Karpas-422 (cell line): ENCODE measurements at regions not wholly inside any gene's neighbourhood (a gene's known extent, or its start where the extent isn't known, plus 50 kb on each side); places are given as distances from the start of the nearest gene placed in this dataset.

Experiments
- DNase-seq: peaks from one replicate; pipeline ENCODE4 v3.0.0-alpha.2; 2015
- H2AFZ ChIP-seq: fragments of 200-600 bp; sonication (generic); 2 replicates; pipeline ENCODE4 v1.6.1; 2014; ENCODE audit warnings: antibody characterized with exemption, low read length, mixed read lengths
- H3K27ac ChIP-seq: fragments of 200-600 bp; sonication (generic); 2 replicates; pipeline ENCODE4 v1.5.1; 2014; ENCODE audit warnings: mild to moderate bottlenecking, low read length, moderate library complexity
- H3K27me3 ChIP-seq: fragments of 200-600 bp; sonication (generic); 2 replicates; pipeline ENCODE4 v1.6.1; 2014; ENCODE audit warnings: low read length, mixed read lengths
- H3K36me3 ChIP-seq: fragments of 200-600 bp; sonication (generic); 2 replicates; pipeline ENCODE4 v1.6.1; 2014; ENCODE audit warnings: low read length, mixed read lengths; ENCODE audit not compliant: insufficient read depth
- H3K4me1 ChIP-seq: fragments of 200-600 bp; sonication (generic); 2 replicates; pipeline ENCODE4 v1.6.1; 2014; ENCODE audit warnings: mild to moderate bottlenecking, low read length, mixed read lengths
- H3K4me2 ChIP-seq: fragments of 200-600 bp; sonication (generic); 2 replicates; pipeline ENCODE4 v1.6.1; 2014; ENCODE audit warnings: low read length, low read depth, mild to moderate bottlenecking; ENCODE audit not compliant: poor library complexity, severe bottlenecking
- H3K4me3 ChIP-seq: fragments of 200-600 bp; sonication (generic); 2 replicates; pipeline ENCODE4 v1.5.1; 2014; ENCODE audit warnings: mild to moderate bottlenecking, antibody characterized with exemption, low read length, mixed read lengths
- H3K79me2 ChIP-seq: fragments of 200-600 bp; sonication (generic); 2 replicates; pipeline ENCODE4 v1.6.1; 2014; ENCODE audit warnings: mild to moderate bottlenecking, low read length, mixed read lengths
- H3K9ac ChIP-seq: fragments of 200-600 bp; sonication (generic); 2 replicates; pipeline ENCODE4 v1.6.0; 2014; ENCODE audit warnings: low read length
- H3K9me2 ChIP-seq: fragments of 200-600 bp; sonication (generic), shearing (Covaris generic); replicated peaks from 2 replicates; pipeline ENCODE4 v1.6.0; 2014; ENCODE audit warnings: mild to moderate bottlenecking, low read length, moderate library complexity; ENCODE audit not compliant: insufficient read depth
- H3K9me3 ChIP-seq: fragments of 300-700, 200-600 bp; sonication (generic); 2 replicates; pipeline ENCODE4 v1.6.1; 2014; ENCODE audit warnings: low read length, mixed read lengths
- H4K20me1 ChIP-seq: fragments of 200-600 bp; sonication (generic); 2 replicates; pipeline ENCODE4 v1.6.1; 2014; ENCODE audit warnings: mild to moderate bottlenecking, antibody characterized with exemption, low read length, low read depth; ENCODE audit not compliant: insufficient read depth

DNA sequence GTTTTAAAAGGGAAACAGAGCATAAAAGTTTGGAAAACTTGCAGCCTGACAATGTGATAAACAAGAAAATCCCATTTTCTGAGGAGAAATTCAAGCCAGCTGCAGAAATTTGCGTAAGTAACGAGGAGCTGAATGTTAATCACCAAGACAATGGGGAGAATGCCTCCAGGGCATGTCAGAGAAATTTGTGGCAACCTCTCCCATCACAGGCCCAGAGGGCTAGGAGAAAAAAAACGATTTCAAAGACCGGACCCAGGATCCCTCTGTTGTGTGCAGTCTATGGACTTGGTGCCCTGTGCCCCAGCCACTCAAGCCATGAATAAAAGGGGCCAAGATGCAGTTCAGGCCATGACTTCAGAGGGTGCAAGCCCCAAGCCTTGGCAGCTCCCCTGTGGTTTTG lies 355.4 kb upstream of the NDST3 start:
- no peak for DNase-seq
- peaks cover 3% of the 10 kb centered on the region; the same call in 1 of the 2 replicates for H3K9me3 ChIP-seq
- no peaks in the 10 kb centered on the region for H3K79me2 ChIP-seq
- no peaks in the 10 kb centered on the region for H3K27me3 ChIP-seq
- H3K27ac ChIP-seq = no peak overlapping the region
- no peaks in the 10 kb centered on the region for H3K9me2 ChIP-seq
- no peak overlapping the region for H3K4me3 ChIP-seq
- H3K4me2 ChIP-seq = no peak overlapping the region
- no peaks in the 10 kb centered on the region for H3K4me1 ChIP-seq
- no peak overlapping the region for H2AFZ ChIP-seq
- H3K36me3 ChIP-seq = no peaks in the 10 kb centered on the region
- no peaks in the 10 kb centered on the region for H4K20me1 ChIP-seq
- no peak overlapping the region for H3K9ac ChIP-seq

DNA sequence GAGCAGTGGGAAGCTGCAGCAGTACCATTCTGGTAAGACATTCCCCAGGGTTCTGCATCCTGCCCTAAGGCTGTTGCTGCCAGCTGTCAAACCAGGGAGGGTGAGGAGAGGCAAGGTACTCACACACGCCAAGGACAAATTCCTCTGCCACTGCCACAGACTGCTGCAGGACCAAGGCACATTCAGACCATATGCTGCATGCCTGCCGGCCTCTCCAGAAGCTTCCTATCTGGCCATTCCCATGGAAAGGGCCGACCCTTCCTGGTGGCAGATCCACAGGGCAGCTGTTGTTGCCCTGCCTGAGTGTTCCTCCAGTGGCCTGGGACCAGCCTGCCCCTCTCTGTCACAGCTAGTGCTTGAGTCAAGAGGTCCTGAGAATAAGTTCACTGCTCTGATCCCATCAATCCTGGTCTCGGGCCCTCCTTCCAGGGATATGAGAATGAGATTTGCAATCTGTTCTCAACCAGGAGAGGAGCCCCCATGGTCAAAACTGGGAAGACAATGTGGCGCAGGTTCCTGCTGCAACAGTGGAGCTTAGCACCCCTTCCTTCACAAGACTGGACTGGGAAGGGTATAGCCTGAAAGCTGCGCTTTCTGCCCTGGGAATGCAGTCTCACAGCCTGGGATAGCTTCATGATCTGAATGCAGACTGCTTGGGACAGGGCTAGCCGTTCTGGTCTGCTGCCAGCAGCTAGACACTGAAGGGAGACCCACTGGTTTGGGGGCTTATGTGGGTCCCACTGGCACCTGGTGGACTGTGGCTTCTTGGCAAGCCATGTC lies 342.5 kb upstream of the NDST3 start:
- Histone ChIP-seq H3K4me2 (no peak overlapping the region), H3K79me2 (no peaks in the 10 kb centered on the region), H3K4me1 (no peaks in the 10 kb centered on the region), H3K27ac (no peak overlapping the region), H3K4me3 (no peak overlapping the region), H3K9me2 (no peaks in the 10 kb centered on the region), H3K27me3 (no peaks in the 10 kb centered on the region), H4K20me1 (no peaks in the 10 kb centered on the region), H3K36me3 (no peaks in the 10 kb centered on the region), H3K9me3 (peaks cover 37% of the 10 kb centered on the region), H3K9ac (no peak overlapping the region), H2AFZ (no peak overlapping the region)
- DNase-seq = no peak

DNA sequence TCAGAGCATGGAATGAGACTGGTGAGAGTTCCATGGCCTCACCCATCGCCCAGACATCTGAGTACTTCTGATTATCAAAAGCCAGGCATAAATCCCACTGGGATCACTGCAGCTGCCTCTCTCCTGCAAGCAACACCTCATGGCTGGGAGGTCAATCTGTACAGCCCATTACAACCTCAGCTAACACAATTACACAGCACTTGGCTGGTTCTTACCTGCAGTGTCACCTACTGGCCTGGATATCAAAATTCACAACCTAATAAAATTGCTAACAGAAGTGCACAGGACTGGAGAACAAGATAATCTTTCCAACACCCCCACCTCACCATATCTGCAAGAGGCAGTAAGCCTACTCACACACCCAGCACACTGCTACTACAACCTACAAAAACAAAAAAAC lies 341.7 kb upstream of the NDST3 start:
- Histone ChIP-seq H3K4me3 (no peak overlapping the region), H3K27me3 (no peaks in the 10 kb centered on the region), H3K4me2 (no peak overlapping the region), H3K36me3 (no peaks in the 10 kb centered on the region), H3K4me1 (no peaks in the 10 kb centered on the region), H2AFZ (no peak overlapping the region), H3K79me2 (no peaks in the 10 kb centered on the region), H3K9me2 (no peaks in the 10 kb centered on the region), H4K20me1 (no peaks in the 10 kb centered on the region), H3K9me3 (peaks cover 33% of the 10 kb centered on the region), H3K9ac (no peak overlapping the region), H3K27ac (no peak overlapping the region)
- DNase-seq = no peak

DNA sequence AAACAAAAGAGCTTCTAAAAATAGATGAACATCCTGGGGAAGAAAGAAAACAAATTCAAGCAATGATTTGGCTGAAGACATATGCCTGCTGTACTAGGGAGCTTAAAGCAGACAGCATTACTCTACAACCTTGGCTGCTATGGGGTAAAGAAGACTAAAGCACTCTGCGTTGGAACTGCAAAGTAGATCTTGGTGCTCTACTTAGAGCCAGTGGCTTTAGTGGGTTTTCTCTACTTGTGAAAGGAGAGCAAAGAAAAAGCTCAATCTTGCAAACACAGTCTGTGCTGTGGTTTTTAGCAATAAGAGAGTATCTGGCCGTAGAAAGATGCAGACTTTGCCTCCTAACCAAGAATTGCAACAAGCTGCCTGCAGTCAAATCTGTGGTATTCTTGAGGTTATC lies 334.7 kb upstream of the NDST3 start:
- H3K4me2 ChIP-seq = no peak overlapping the region
- no peaks in the 10 kb centered on the region for H3K9me2 ChIP-seq
- no peaks in the 10 kb centered on the region for H4K20me1 ChIP-seq
- DNase-seq = no peak
- H3K27ac ChIP-seq = no peak overlapping the region
- no peaks in the 10 kb centered on the region for H3K36me3 ChIP-seq
- H3K9me3 ChIP-seq = peaks cover 12% of the 10 kb centered on the region
- H3K4me1 ChIP-seq = no peaks in the 10 kb centered on the region
- H3K9ac ChIP-seq = no peak overlapping the region
- no peak overlapping the region for H2AFZ ChIP-seq
- no peaks in the 10 kb centered on the region for H3K79me2 ChIP-seq
- no peak overlapping the region for H3K4me3 ChIP-seq
- no peaks in the 10 kb centered on the region for H3K27me3 ChIP-seq

DNA sequence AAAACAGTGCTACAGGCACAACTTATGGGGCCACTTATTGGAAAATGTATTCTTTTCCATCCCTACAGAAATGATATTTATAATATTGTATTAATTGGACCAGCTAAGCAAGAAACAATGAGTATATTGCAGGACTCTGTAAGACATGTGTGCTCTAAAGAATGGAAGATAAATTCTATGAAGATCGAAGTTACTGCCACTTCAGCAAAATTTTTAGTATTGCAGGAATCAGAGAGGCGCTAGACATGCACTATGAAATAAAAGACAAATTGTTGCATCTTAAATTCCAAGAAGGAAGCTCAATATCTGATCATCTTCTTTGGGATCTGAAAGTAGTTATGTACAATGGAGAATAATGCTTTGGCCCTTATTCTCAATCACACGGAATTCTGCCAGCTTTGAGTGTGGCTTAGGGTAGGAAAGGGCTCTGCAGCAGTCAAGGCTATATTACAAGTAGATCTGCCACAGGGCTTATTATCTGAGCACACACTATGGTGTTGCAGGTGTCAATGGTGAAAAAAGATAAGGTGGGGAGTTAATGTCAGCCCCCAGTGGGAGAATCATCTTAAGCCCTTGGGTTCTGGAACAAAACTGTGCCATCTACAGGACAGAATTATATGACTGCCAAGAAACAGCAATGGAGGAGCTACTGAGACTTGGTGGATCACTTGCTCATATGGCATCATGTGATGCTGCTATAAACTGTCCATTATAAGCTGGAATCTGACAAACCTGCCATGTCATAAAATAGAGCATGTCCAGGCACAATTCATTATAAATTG lies 334.0 kb upstream of the NDST3 start:
- Histone ChIP-seq H3K79me2 (no peaks in the 10 kb centered on the region), H3K9ac (no peak overlapping the region), H3K4me1 (no peaks in the 10 kb centered on the region), H3K9me2 (no peaks in the 10 kb centered on the region), H3K4me3 (no peak overlapping the region), H3K27ac (no peak overlapping the region), H3K36me3 (no peaks in the 10 kb centered on the region), H3K9me3 (peaks cover 12% of the 10 kb centered on the region), H2AFZ (no peak overlapping the region), H4K20me1 (no peaks in the 10 kb centered on the region), H3K27me3 (no peaks in the 10 kb centered on the region), H3K4me2 (no peak overlapping the region)
- peak; percentile 42 for DNase-seq

DNA sequence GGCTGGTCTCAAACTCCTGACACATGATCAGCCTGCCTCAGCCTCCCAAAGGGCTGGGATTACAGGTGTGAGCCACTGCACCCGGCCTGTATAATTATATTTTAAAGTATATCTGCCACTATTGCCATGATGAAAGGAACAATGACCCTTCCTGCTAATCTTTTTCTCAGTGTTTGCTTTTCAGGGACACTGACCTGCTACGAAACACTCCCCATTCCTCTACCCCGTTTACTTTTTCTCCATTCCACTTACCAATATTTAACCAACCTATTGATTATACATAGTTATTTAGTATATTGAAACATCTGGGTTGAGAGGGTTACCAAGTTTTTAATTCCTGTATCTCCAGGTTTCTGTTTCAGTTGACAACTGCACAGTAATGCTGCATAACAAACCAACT lies 331.9 kb upstream of the NDST3 start:
- Histone ChIP-seq H3K27ac (no peak overlapping the region), H3K79me2 (no peaks in the 10 kb centered on the region), H4K20me1 (no peaks in the 10 kb centered on the region), H3K9me2 (no peaks in the 10 kb centered on the region), H3K4me2 (no peak overlapping the region), H3K36me3 (no peaks in the 10 kb centered on the region), H3K9me3 (peaks cover 12% of the 10 kb centered on the region), H3K4me3 (no peak overlapping the region), H2AFZ (no peak overlapping the region), H3K9ac (no peak overlapping the region), H3K4me1 (no peaks in the 10 kb centered on the region), H3K27me3 (no peaks in the 10 kb centered on the region)
- DNase-seq = no peak

DNA sequence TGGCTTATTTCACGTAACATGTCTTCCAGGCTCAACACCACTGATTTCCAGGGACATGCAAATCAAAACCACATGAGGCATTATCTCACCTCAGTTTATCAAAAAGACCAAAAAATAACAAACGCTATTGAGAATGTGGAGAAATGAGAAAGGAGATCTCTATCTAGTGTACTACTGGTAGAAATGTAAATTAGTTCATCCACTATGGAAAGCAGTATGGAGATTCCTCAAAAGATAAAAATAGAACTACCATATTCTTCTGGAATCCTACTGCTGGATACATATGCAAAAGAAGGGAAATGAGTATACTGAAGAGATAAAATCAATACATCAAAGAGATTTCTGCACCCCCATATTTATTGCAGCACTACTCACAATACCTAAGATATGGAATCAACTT lies 329.6 kb upstream of the NDST3 start:
- H3K27me3 ChIP-seq = no peaks in the 10 kb centered on the region
- no peak overlapping the region for H3K4me3 ChIP-seq
- H3K9ac ChIP-seq = no peak overlapping the region
- no peak for DNase-seq
- H4K20me1 ChIP-seq = no peaks in the 10 kb centered on the region
- no peak overlapping the region for H2AFZ ChIP-seq
- no peak overlapping the region for H3K27ac ChIP-seq
- no peaks in the 10 kb centered on the region for H3K9me2 ChIP-seq
- H3K79me2 ChIP-seq = no peaks in the 10 kb centered on the region
- H3K9me3 ChIP-seq = peaks cover 7% of the 10 kb centered on the region
- H3K36me3 ChIP-seq = no peaks in the 10 kb centered on the region
- H3K4me2 ChIP-seq = no peak overlapping the region
- H3K4me1 ChIP-seq = no peaks in the 10 kb centered on the region

DNA sequence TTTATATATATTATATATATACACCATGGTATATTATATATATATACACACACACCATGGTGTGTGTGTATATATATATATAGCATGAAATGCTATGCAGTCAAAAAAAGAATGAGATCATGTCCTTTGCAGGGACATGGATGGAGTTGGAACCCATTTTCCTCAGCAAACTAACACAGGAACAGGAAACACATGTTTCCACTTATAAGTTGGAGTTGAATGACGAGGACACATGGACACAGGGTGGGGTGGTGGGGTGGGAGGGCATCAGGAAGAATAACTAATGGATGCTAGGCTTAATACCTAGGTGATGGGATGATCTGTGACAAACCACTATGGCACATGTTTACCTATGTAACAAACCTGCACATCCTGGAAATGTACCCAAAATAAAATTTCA lies 293.6 kb upstream of the NDST3 start:
- H3K36me3 ChIP-seq = no peaks in the 10 kb centered on the region
- H3K4me1 ChIP-seq = no peaks in the 10 kb centered on the region
- no peak overlapping the region for H3K4me3 ChIP-seq
- no peaks in the 10 kb centered on the region for H3K9me2 ChIP-seq
- no peak overlapping the region for H3K9ac ChIP-seq
- no peak overlapping the region for H3K4me2 ChIP-seq
- peaks cover 8% of the 10 kb centered on the region for H3K9me3 ChIP-seq
- H3K27me3 ChIP-seq = no peaks in the 10 kb centered on the region
- no peak for DNase-seq
- H3K27ac ChIP-seq = no peak overlapping the region
- H3K79me2 ChIP-seq = no peaks in the 10 kb centered on the region
- H2AFZ ChIP-seq = no peak overlapping the region
- no peaks in the 10 kb centered on the region for H4K20me1 ChIP-seq
